ENCODE measurements at regions not wholly inside any gene's neighbourhood (a gene's known extent, or its start where the extent isn't known, plus 50 kb on each side); places are given as distances from the start of the nearest gene placed in this dataset.

DNA sequence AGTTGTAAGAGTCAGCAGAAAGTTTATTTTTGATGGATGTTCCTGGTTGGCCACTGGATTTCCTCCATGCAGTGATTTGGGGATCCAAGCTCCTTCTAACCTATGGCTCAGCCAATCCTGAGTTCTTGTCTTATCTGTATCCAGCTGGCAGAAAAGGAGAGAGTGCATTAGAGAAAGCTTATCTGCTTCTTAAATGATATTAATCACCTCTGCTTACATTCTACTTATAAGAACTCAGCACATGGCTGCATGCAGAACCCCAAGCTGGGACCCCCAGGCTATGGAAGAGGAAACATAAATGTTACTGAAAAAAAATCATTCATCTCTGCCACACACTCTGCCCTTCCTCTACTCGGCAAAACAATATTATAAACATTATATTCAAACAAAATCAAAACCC lies 739.8 kb upstream of the AUTS2 start:
- TF ChIP-seq CTCF (conservative IDR thresholded peaks at IDR 0.05; ENCODE audit: low read length) = no peak
- no peak for TF ChIP-seq EZH2phosphoT487 (IDR thresholded peaks at IDR 0.05; ENCODE audit: borderline replicate concordance)
